Cardiac muscle cell (in vitro differentiated cells and primary cell): ENCODE measurements at regions not wholly inside any gene's neighbourhood (a gene's known extent, or its start where the extent isn't known, plus 50 kb on each side); places are given as distances from the start of the nearest gene placed in this dataset.

Experiments used
- DNase-seq, 2 donors: peaks; one replicate each; pipeline versions ENCODE4 v3.0.0 to v3.0.0-alpha.2; 2010 to 2017; ENCODE audit warnings: low read depth in 1 of 2, low spot score in 1 of 2
- H3K27ac ChIP-seq: fragments of 200-600 bp; sonication (generic); 2 replicates; pipeline ENCODE4 v1.5.1; 2016
- H3K27me3 ChIP-seq: fragments of 200-600 bp; sonication (generic); 2 replicates; pipeline ENCODE4 v1.6.0; 2016; ENCODE audit warnings: control low read depth
- H3K36me3 ChIP-seq: fragments of 200-600 bp; sonication (generic); 2 replicates; pipeline ENCODE4 v1.5.1; 2016; ENCODE audit warnings: control low read depth
- H3K4me1 ChIP-seq: fragments of 200-600 bp; sonication (generic); 2 replicates; pipeline ENCODE4 v1.8.1; 2017; ENCODE audit warnings: low read depth, mild to moderate bottlenecking, mixed run types
- H3K4me3 ChIP-seq: fragments of 200-600 bp; sonication (generic); 2 replicates; pipeline ENCODE4 v1.5.1; 2016; ENCODE audit warnings: mild to moderate bottlenecking
- H3K9me3 ChIP-seq: fragments of 200-600 bp; sonication (generic); 2 replicates; pipeline ENCODE4 v1.5.1; 2017; ENCODE audit warnings: low read depth, mild to moderate bottlenecking, control low read depth
- CTCF ChIP-seq: IDR thresholded peaks from 2 replicates; pipeline ENCODE4 v1.5.1; 2012; ENCODE audit warnings: low read depth, mild to moderate bottlenecking, low read length

DNA sequence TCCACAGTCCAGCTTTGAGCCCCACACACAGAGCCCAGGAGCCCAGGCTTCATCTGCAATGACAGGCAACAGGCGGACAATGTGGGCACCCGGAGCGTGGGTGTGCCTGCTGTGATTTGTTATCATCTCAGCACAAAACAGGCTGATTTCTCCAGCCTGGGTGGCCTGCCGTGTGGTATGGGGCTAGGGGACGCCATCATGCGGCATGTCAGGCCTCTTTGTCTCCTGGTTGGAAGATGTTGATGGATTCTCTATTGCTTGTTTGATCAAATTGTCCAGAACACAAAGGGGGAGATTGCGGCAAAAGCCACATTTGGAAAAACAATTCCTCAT is 147.1 kb downstream of the KIF26A start:
- no peaks in the 10 kb centered on the region for H3K9me3 ChIP-seq
- H3K4me3 ChIP-seq = no peak overlapping the region
- H3K4me1 ChIP-seq = no peaks in the 10 kb centered on the region
- H3K27ac ChIP-seq = no peak overlapping the region
- no peak for DNase-seq
- H3K27me3 ChIP-seq = no peaks in the 10 kb centered on the region
- no peak for TF ChIP-seq CTCF
- H3K36me3 ChIP-seq = no peaks in the 10 kb centered on the region

DNA sequence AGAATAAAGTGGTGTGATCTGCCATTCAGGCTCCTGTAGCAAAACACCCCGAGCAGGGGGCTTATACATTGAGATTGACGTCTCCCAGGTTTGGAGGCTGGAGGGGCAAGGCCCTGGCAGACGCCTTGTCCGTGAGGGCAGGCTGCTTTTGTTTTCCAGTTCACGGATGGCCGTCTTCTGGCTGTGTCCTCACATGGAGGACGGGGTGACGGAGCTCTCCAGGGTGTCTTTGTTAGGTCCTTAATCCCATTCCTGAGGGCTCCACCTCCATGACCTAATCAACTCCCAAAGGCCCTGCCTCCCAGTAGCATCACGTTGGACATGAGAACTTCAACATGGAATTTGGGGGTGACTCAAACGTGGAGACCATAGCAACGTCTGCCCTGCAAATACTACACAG is 147.7 kb downstream of the KIF26A start:
- H3K27me3 ChIP-seq = no peaks in the 10 kb centered on the region
- DNase-seq = no peak
- H3K4me1 ChIP-seq = peaks cover 1% of the 10 kb centered on the region
- no peak overlapping the region for H3K27ac ChIP-seq
- H3K4me3 ChIP-seq = no peak overlapping the region
- TF ChIP-seq CTCF = no peak
- no peaks in the 10 kb centered on the region for H3K9me3 ChIP-seq
- H3K36me3 ChIP-seq = no peaks in the 10 kb centered on the region

DNA sequence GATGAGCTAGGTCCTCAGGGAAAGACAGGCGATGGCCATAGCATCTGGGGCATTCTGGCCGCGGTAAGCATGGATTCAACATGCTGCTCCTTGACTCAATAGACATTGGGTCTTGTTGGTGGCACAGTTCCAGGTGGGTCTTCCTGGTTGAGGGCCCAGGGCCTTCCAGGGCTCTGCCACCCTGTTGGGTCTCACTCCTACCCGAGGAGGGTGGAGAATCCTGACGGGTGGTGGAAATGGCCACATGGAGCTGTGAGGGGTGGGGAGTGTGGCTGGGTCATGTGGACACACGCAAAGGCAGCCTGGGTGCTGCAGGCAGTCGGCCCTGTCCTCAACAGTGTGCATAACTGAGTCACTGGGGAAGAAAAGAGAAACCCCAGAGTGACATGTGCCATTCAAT is 148.1 kb downstream of the KIF26A start:
- H3K27ac ChIP-seq = no peak overlapping the region
- H3K36me3 ChIP-seq = no peaks in the 10 kb centered on the region
- H3K27me3 ChIP-seq = no peaks in the 10 kb centered on the region
- H3K9me3 ChIP-seq = no peaks in the 10 kb centered on the region
- no peak overlapping the region for H3K4me3 ChIP-seq
- DNase-seq = no peak
- no peak for TF ChIP-seq CTCF
- peaks cover 5% of the 10 kb centered on the region for H3K4me1 ChIP-seq

GRCh38 chr14:104287301-104288009 is 149.1 kb downstream of the KIF26A start:
- H3K36me3 ChIP-seq = no peaks in the 10 kb centered on the region
- no peak overlapping the region for H3K4me3 ChIP-seq
- no peaks in the 10 kb centered on the region for H3K27me3 ChIP-seq
- H3K4me1 ChIP-seq = peaks cover 15% of the 10 kb centered on the region
- TF ChIP-seq CTCF = no peak
- H3K27ac ChIP-seq = no peak overlapping the region
- no peak for DNase-seq
- H3K9me3 ChIP-seq = no peaks in the 10 kb centered on the region

- DNase-seq = no peak
- H3K36me3 ChIP-seq = no peaks in the 10 kb centered on the region
- H3K9me3 ChIP-seq = no peaks in the 10 kb centered on the region
- no peaks in the 10 kb centered on the region for H3K27me3 ChIP-seq
- no peak for TF ChIP-seq CTCF
- H3K27ac ChIP-seq = no peak overlapping the region
- peaks cover 17% of the 10 kb centered on the region for H3K4me1 ChIP-seq
- no peak overlapping the region for H3K4me3 ChIP-seq
Measured at GRCh38 chr14:104288272-104288671, 149.9 kb downstream of the KIF26A start.
